Adrenal gland (tissue), 9 donors: ENCODE measurements at regions not wholly inside any gene's neighbourhood (a gene's known extent, or its start where the extent isn't known, plus 50 kb on each side); places are given as distances from the start of the nearest gene placed in this dataset.

Experiments used
- DNase-seq, 7 donors: peaks; one replicate each; pipeline ENCODE4 v3.0.0-alpha.2; 2019 to 2020
- H3K27ac ChIP-seq, 5 donors: fragments of 200-600 bp; sonication (generic) in 4 of 5; 1 replicate in 3 of 5; 2 replicates in 2 of 5; pipeline versions ENCODE4 v1.5.1 to v1.8.0; 2016 to 2020; ENCODE audit warnings: mild to moderate bottlenecking in 1 of 5
- H3K27me3 ChIP-seq: fragments of 200-600 bp; 2 replicates; pipeline ENCODE4 v1.8.0; 2021
- H3K36me3 ChIP-seq, 2 donors: fragments of 200-600 bp; replicated peaks in 1 of 2; 1 replicate in 1 of 2; 2 replicates in 1 of 2; pipeline versions ENCODE4 v1.5.1 to v1.8.0; 2018 to 2022
- H3K4me1 ChIP-seq, 2 donors: fragments of 200-600 bp; replicated peaks in 1 of 2; 1 replicate in 1 of 2; 2 replicates in 1 of 2; pipeline versions ENCODE4 v1.5.1 to v1.8.0; 2018 to 2021
- H3K4me3 ChIP-seq, 4 donors: fragments of 200-600 bp; sonication (generic) in 3 of 4; one replicate each; pipeline ENCODE4 v1.5.1; 2016 to 2018
- H3K9me3 ChIP-seq, 3 donors: fragments of 200-600 bp; sonication (generic) in 1 of 3; replicated peaks in 1 of 3; 1 replicate in 2 of 3; 2 replicates in 1 of 3; pipeline versions ENCODE4 v1.5.1 to v1.8.0; 2016 to 2021
- POLR2A ChIP-seq, 2 donors: fragments of 450-650 bp; IDR thresholded peaks; one replicate each; pipeline ENCODE4 v1.6.1; 2017; ENCODE audit warnings: antibody characterized with exemption in 2 of 2, mild to moderate bottlenecking in 2 of 2, moderate library complexity in 1 of 2
- WGBS, 4 donors: extraction: QIAGEN DNeasy Blood & Tissue Kit in 2 of 4; methylation state at CpG; one replicate each; pipeline versions ENCODE4 v1.1.5 to v1.1.7; 2013 to 2017; 5-methylcytosine and 5-hydroxymethylcytosine counted together
- intact Hi-C, 2 donors: fragments of 100-400 bp; cut with DNase I; formaldehyde crosslinking; loops; one replicate each; pipeline versions ENCODE4 v1.14.1 to v1.15.0; 2022 to 2023
- TF ChIP-seq, protein P1 (sequence below), 6 experiments: fragments of 450-650 bp in 4 of 6; fragments of 200-600 bp in 2 of 6; sonication (generic) in 1 of 6; IDR thresholded peaks; 1 replicate in 5 of 6; 2 replicates in 1 of 6; pipeline versions ENCODE4 v1.5.1 to v1.8.0; 2016 to 2021; ENCODE audit warnings: antibody characterized with exemption in 6 of 6, mild to moderate bottlenecking in 2 of 6, moderate library complexity in 1 of 6
- donor health status: healthy with polysubstance abuse.
- donor health status: Bipolar disorder and iron deficiency.
- donor health status: DM: yes; HTN: yes; CAD: no.
- donor health status: DM: no; HTN: no; CAD: no.
- donor health status: DM: no; HTN: no; CAD: no.

DNA sequence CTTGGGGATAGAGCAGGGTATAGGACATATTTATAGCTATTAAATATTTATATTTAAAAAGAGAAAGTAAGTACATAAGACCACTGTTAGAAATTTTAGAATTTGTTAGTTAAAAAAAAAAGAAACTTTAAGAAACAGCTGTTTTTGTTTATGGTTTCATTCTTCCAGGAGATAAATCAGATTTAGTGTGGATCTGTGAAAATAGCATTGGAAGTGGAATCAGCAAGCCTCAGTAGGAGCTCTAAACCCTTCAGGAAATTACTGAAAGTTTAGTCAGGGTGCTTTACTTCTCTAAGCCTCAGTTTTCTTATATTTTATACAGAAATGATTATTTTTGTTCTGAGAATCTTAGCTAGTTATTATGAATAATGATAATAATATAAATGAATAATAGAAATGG is 316.0 kb upstream of the NOVA1 start:
- Histone ChIP-seq H3K9me3 (no peaks in the 10 kb centered on the region), H3K27me3 (no peaks in the 10 kb centered on the region), H3K4me1 (no peaks in the 10 kb centered on the region), H3K36me3 (no peaks in the 10 kb centered on the region), H3K27ac (no peak overlapping the region), H3K4me3 (no peak overlapping the region)
- DNase-seq, result no peak
- intact Hi-C loops, result no loop called here
- TF ChIP-seq, protein P1, sequence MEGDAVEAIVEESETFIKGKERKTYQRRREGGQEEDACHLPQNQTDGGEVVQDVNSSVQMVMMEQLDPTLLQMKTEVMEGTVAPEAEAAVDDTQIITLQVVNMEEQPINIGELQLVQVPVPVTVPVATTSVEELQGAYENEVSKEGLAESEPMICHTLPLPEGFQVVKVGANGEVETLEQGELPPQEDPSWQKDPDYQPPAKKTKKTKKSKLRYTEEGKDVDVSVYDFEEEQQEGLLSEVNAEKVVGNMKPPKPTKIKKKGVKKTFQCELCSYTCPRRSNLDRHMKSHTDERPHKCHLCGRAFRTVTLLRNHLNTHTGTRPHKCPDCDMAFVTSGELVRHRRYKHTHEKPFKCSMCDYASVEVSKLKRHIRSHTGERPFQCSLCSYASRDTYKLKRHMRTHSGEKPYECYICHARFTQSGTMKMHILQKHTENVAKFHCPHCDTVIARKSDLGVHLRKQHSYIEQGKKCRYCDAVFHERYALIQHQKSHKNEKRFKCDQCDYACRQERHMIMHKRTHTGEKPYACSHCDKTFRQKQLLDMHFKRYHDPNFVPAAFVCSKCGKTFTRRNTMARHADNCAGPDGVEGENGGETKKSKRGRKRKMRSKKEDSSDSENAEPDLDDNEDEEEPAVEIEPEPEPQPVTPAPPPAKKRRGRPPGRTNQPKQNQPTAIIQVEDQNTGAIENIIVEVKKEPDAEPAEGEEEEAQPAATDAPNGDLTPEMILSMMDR (IDR thresholded peaks at IDR 0.05), result no peak
- no peak for TF ChIP-seq POLR2A (IDR thresholded peaks at IDR 0.05)

DNA sequence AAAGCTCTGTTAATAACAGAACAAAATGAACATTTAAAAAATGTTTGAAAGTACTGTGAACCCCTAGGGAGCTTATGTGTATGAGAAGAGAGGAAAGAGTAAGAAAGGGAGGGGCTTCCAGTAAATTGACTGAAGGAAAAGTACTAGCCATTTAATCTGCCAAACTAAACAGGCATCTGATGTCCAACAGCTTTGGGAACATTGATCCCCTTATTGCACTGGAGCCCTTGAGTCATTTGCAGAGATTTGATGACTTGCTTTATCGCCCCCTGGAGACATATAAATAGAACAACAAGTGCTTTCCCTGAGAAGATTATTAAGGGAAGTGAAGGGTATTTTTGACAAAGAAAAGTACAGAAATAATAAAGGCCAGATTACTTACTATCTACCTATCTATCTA is 319.3 kb upstream of the NOVA1 start:
- 13 to 25% (median 17%) methylated on average over 1 of the region's 1 CpG for WGBS, 4 donors
- intact Hi-C loops, result no loop called here
- H3K27me3 ChIP-seq, result no peaks in the 10 kb centered on the region
- no peaks in the 10 kb centered on the region for H3K9me3 ChIP-seq
- H3K4me1 ChIP-seq, result no peaks in the 10 kb centered on the region
- TF ChIP-seq POLR2A (IDR thresholded peaks at IDR 0.05), result no peak
- TF ChIP-seq, protein P1 (IDR thresholded peaks at IDR 0.05), result peak; percentile 24 to 51 (median 34)
- no peak overlapping the region for H3K27ac ChIP-seq
- H3K36me3 ChIP-seq, result no peaks in the 10 kb centered on the region
- DNase-seq, result peak in 2 of 7 donors; percentile 1 to 25
- no peak overlapping the region for H3K4me3 ChIP-seq

DNA sequence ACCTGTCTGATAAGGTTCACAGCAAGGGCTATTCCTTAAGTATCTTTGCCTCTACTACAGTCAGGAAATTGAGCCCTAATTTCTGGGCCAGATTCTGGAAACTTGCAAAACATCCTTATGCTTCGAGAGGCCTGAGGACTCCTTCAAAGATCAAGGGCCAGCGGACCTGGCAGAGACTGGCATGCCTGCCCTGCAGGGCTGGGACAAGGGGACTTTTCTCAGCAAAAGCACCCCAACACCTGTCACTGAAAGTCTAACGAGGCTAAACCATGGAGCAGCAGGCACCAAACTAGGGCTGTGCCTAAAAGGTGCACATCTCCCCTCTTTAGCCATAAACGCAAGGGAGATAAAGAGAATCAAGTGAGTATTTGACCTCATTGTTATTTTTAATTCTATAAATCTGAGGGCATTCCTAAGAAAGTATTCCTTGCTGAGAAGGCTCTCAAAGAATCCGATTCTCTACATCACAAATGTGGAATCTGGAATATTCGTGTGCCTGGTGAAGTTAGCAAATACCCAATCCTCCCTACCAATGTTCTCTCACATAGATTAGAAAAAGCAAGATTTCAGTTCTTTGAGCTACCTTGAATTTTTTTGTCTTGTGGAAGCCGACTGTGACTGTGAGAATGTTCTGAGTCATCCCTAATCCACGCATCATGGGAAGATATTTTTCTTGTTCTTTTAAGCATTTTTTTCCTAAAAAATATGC is 328.2 kb upstream of the NOVA1 start:
- no peak for DNase-seq
- no peaks in the 10 kb centered on the region for H3K4me1 ChIP-seq
- H3K36me3 ChIP-seq, result no peaks in the 10 kb centered on the region
- H3K9me3 ChIP-seq, result no peaks in the 10 kb centered on the region
- H3K27me3 ChIP-seq, result no peaks in the 10 kb centered on the region
- TF ChIP-seq POLR2A (IDR thresholded peaks at IDR 0.05), result no peak
- 68 to 72% (median 68%) methylated on average over 8 of the region's 8 CpGs for WGBS, 4 donors
- intact Hi-C loops, result no loop called here
- H3K4me3 ChIP-seq, result no peak overlapping the region
- H3K27ac ChIP-seq, result no peak overlapping the region

DNA sequence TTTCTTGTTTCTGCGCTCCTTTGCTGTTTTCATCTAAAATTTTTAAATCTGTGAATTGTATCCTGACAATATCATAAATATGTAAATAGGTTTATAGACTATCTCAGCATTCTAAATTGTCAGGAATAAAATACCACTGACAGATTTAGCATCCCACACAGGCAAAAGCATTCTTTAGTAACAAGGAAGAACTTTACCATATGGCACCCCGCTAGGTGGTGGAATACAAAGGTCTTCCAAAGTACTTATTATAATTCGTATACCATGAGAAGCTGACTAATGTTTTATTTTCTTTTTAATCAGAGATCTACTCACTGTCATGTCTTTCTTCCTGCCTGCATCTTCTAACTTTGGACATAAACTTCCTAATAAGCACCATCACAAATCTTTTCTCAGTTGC is 328.8 kb upstream of the NOVA1 start:
- no peaks in the 10 kb centered on the region for H3K9me3 ChIP-seq
- no peak overlapping the region for H3K4me3 ChIP-seq
- no peaks in the 10 kb centered on the region for H3K36me3 ChIP-seq
- no peak for TF ChIP-seq POLR2A (IDR thresholded peaks at IDR 0.05)
- TF ChIP-seq, protein P1 (IDR thresholded peaks at IDR 0.05), result no peak
- H3K27ac ChIP-seq, result no peak overlapping the region
- intact Hi-C loops, result no loop called here
- H3K27me3 ChIP-seq, result no peaks in the 10 kb centered on the region
- WGBS, 4 donors, result 43 to 49% (median 45%) methylated on average over 3 of the region's 3 CpGs
- no peak for DNase-seq
- no peaks in the 10 kb centered on the region for H3K4me1 ChIP-seq

DNA sequence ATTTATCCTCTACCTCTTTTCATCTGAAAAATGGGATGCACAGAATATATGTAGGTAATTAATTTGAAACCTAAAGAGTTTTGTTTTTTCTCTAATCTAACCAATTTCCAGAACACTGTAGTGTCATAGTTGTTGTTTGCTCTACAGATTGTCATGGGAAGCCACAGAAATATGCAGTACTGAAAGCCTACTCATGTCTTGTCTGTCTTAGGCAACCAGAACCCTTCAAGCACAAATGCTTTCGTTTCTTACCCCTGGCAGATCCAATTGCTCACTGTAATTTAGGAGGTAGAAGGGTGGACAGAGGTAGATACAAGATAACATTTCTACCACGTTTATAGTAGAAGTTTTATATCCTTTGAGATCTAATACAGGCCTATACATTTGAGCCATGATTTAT is 330.2 kb upstream of the NOVA1 start:
- TF ChIP-seq, protein P1 (IDR thresholded peaks at IDR 0.05), result no peak
- TF ChIP-seq POLR2A (IDR thresholded peaks at IDR 0.05), result no peak
- DNase-seq, result no peak
- Histone ChIP-seq H3K9me3 (no peaks in the 10 kb centered on the region), H3K27ac (no peak overlapping the region), H3K27me3 (no peaks in the 10 kb centered on the region), H3K4me1 (no peaks in the 10 kb centered on the region), H3K4me3 (no peak overlapping the region), H3K36me3 (no peaks in the 10 kb centered on the region)
- intact Hi-C loops, result no loop called here
- 54 to 58% (median 55%) methylated on average over 2 of the region's 2 CpGs for WGBS, 4 donors
